Prostate gland (tissue), 2 donors: ENCODE measurements at regions not wholly inside any gene's neighbourhood (a gene's known extent, or its start where the extent isn't known, plus 50 kb on each side); places are given as distances from the start of the nearest gene placed in this dataset.
"Not testable (repeated sequence)": the region's sequence is repeated elsewhere in the genome, so short reads cannot be mapped to it uniquely, and the experiment has no call there.

Experiments used
- DNase-seq: peaks from one replicate; pipeline ENCODE4 v3.0.0-alpha.2; 2019; ENCODE audit warnings: low spot score
- H3K27ac ChIP-seq, 2 donors: fragments of 200-600 bp; sonication (generic); 2 replicates each; pipeline ENCODE4 v1.5.1; 2017 to 2019
- H3K27me3 ChIP-seq: fragments of 200-600 bp; sonication (generic); replicated peaks from 2 replicates; pipeline ENCODE4 v1.5.1; 2019; ENCODE audit not compliant: insufficient read depth
- H3K36me3 ChIP-seq, 2 donors: fragments of 200-600 bp; sonication (generic); 1 replicate in 1 of 2; 2 replicates in 1 of 2; pipeline versions ENCODE4 v1.5.1 to v1.8.1; 2017 to 2019
- H3K4me1 ChIP-seq: fragments of 200-600 bp; sonication (generic); replicated peaks from 2 replicates; pipeline ENCODE4 v1.5.1; 2019
- H3K4me3 ChIP-seq, 2 donors: fragments of 200-600 bp; sonication (generic); 2 replicates each; pipeline ENCODE4 v1.5.1; 2017 to 2019
- H3K9me3 ChIP-seq: fragments of 200-600 bp; sonication (generic); 2 replicates; pipeline ENCODE4 v1.5.1; 2017
- CTCF ChIP-seq, 4 experiments: fragments of 200-600 bp in 2 of 4; fragments of 450-650 bp in 2 of 4; sonication (generic) in 2 of 4; IDR thresholded peaks; 1 replicate in 3 of 4; 2 replicates in 1 of 4; pipeline ENCODE4 v1.5.1; 2016 to 2019; ENCODE audit warnings: antibody characterized with exemption in 4 of 4, mild to moderate bottlenecking in 2 of 4, moderate library complexity in 2 of 4
- POLR2A ChIP-seq: fragments of 450-650 bp; IDR thresholded peaks from one replicate; pipeline ENCODE4 v1.6.1; 2016; ENCODE audit warnings: antibody characterized with exemption, mild to moderate bottlenecking
- POLR2AphosphoS5 ChIP-seq: sonication (generic); formaldehyde crosslinking; IDR thresholded peaks from one replicate; pipeline ENCODE4 v1.6.1; 2017; ENCODE audit warnings: antibody characterized with exemption
- WGBS: methylation state at CpG from one replicate; pipeline ENCODE4 v1.1.5; 2018; 5-methylcytosine and 5-hydroxymethylcytosine counted together
- intact Hi-C: fragments of 100-400 bp; cut with DNase I; formaldehyde crosslinking; loops from one replicate; pipeline ENCODE4 v1.14.2; 2022

GRCh38 chr5:23756779-23757178 is 249.4 kb downstream of the PRDM9 start:
- H3K36me3 ChIP-seq, result no peaks in the 10 kb centered on the region

GRCh38 chr5:23763170-23763569 is 255.8 kb downstream of the PRDM9 start:
- WGBS, result 77% methylated on average over 1 of the region's 1 CpG
- H3K4me1 ChIP-seq, result no peaks in the 10 kb centered on the region
- intact Hi-C loops, result no loop called here
- no peak overlapping the region for H3K4me3 ChIP-seq
- TF ChIP-seq POLR2A (no peak), CTCF (IDR thresholded peaks at IDR 0.05) (no peak), POLR2AphosphoS5 (no peak)
- H3K27ac ChIP-seq, result no peak overlapping the region
- no peaks in the 10 kb centered on the region for H3K36me3 ChIP-seq
- H3K27me3 ChIP-seq, result no peaks in the 10 kb centered on the region
- H3K9me3 ChIP-seq, result no peaks in the 10 kb centered on the region
- DNase-seq, result no peak

More at GRCh38 chr5:23756779-23757178, 249.4 kb downstream of the PRDM9 start:
- Histone ChIP-seq H3K27me3 (no peaks in the 10 kb centered on the region), H3K4me3 (no peak overlapping the region), H3K27ac (no peak overlapping the region), H3K4me1 (no peaks in the 10 kb centered on the region), H3K9me3 (no peaks in the 10 kb centered on the region)
- DNase-seq, result no peak
- no peak for TF ChIP-seq POLR2A
- TF ChIP-seq POLR2AphosphoS5, result no peak
- TF ChIP-seq CTCF (IDR thresholded peaks at IDR 0.05), result no peak
- intact Hi-C loops, result no loop called here
- WGBS, result 71% methylated on average over 3 of the region's 3 CpGs

- Histone ChIP-seq H3K27ac (no peak overlapping the region), H3K9me3 (no peaks in the 10 kb centered on the region), H3K36me3 (no peaks in the 10 kb centered on the region), H3K4me1 (no peaks in the 10 kb centered on the region), H3K27me3 (no peaks in the 10 kb centered on the region), H3K4me3 (no peak overlapping the region)
- TF ChIP-seq POLR2A (no peak), CTCF (IDR thresholded peaks at IDR 0.05) (no peak), POLR2AphosphoS5 (no peak)
- intact Hi-C loops, result no loop called here
- 46% methylated on average over 3 of the region's 3 CpGs for whole genome bisulfite sequencing
- DNase-seq, result no peak
These were observed 269.3 kb downstream of the PRDM9 start for GRCh38 chr5:23776684-23777083.

- H3K27me3 ChIP-seq, H3K4me3 ChIP-seq, H3K27ac ChIP-seq, H3K9me3 ChIP-seq, H3K4me1 ChIP-seq, intact Hi-C loops, H3K36me3 ChIP-seq, DNase-seq: not testable (repeated sequence)
- 86% methylated on average over 4 of the region's 4 CpGs for WGBS
These were observed 292.9 kb downstream of the PRDM9 start for GRCh38 chr5:23800307-23800706.

- no peak for DNase-seq
- Histone ChIP-seq H3K4me3 (no peak overlapping the region), H3K9me3 (no peaks in the 10 kb centered on the region), H3K27me3 (no peaks in the 10 kb centered on the region), H3K36me3 (no peaks in the 10 kb centered on the region), H3K27ac (no peak overlapping the region), H3K4me1 (no peaks in the 10 kb centered on the region)
- 50% methylated on average over 5 of the region's 5 CpGs for WGBS
- peak in 3 of 4 experiments; percentile 11 to 27 (median 17) for TF ChIP-seq CTCF (IDR thresholded peaks at IDR 0.05)
- TF ChIP-seq POLR2A, result no peak
- intact Hi-C loops, result no loop called here
These were observed 313.5 kb downstream of the PRDM9 start for GRCh38 chr5:23820765-23821471.
